IMR-90 (cell line): ENCODE measurements at regions not wholly inside any gene's neighbourhood (a gene's known extent, or its start where the extent isn't known, plus 50 kb on each side); places are given as distances from the start of the nearest gene placed in this dataset. TPM values are rescaled to one million over a fixed set of nuclear protein-coding genes. Genes with fewer than 3 reads are reported as not detected.

ENCODE experiments used
- ATAC-seq: fragments of 200-7000 bp; cut with Tn5 transposase; 2 replicates; pipeline ENCODE4 v1.9.1; 2020; ENCODE audit warnings: low read depth, mild to moderate bottlenecking, moderate library complexity
- BruUV-seq: library from RNA; stranded (reverse); fragments of 400-500 nt; replicated peaks from 2 replicates; lab custom pipeline; 2021; lab: Mats Ljungman, UMichigan
- CTCF ChIA-PET: fragments of 300-600 bp; formaldehyde crosslinking; extraction: SDS; loops from one replicate; lab custom pipeline; 2021; ENCODE audit warnings: antibody characterized with exemption; lab: Yijun Ruan, JAX
- POLR2A ChIA-PET: fragments of 300-600 bp; sonication (Branson Sonifier 250); formaldehyde crosslinking; loops from one replicate; lab custom pipeline; 2022; ENCODE audit warnings: antibody characterized with exemption; ENCODE audit not compliant: unreplicated experiment; lab: Charles Lee
- DNase-seq: peaks from one replicate; pipeline ENCODE4 v3.0.0; 2013
- H2AFZ ChIP-seq: replicated peaks from 2 replicates; pipeline ENCODE3; 2013; ENCODE audit warnings: low read length, mild to moderate bottlenecking; ENCODE audit not compliant: poor library complexity
- H2AK5ac ChIP-seq: 2 replicates; pipeline ENCODE4 v1.6.1; 2013; ENCODE audit warnings: low read depth, low read length, inconsistent platforms
- H2AK9ac ChIP-seq: replicated peaks from 2 replicates; pipeline ENCODE3; 2013; ENCODE audit warnings: mild to moderate bottlenecking, low read depth, low read length, moderate library complexity; ENCODE audit not compliant: poor library complexity
- H2BK120ac ChIP-seq: 2 replicates; pipeline ENCODE4 v1.6.1; 2013; ENCODE audit warnings: low read depth, low read length, inconsistent platforms
- H2BK15ac ChIP-seq: 3 replicates; pipeline ENCODE4 v1.6.1; 2013; ENCODE audit warnings: low read depth, low read length, inconsistent platforms
- H2BK20ac ChIP-seq: 2 replicates; pipeline ENCODE4 v1.6.1; 2013; ENCODE audit warnings: low read depth, mild to moderate bottlenecking, inconsistent platforms, low read length, moderate library complexity
- H2BK5ac ChIP-seq: 2 replicates; pipeline ENCODE4 v1.6.1; 2013; ENCODE audit warnings: mild to moderate bottlenecking, low read depth, low read length, inconsistent platforms; ENCODE audit not compliant: poor library complexity, severe bottlenecking
- H3K14ac ChIP-seq: replicated peaks from 2 replicates; pipeline ENCODE4 v1.6.1; 2013; ENCODE audit warnings: low read depth, low read length, inconsistent platforms
- H3K18ac ChIP-seq: 2 replicates; pipeline ENCODE4 v1.6.1; 2013; ENCODE audit warnings: low read depth, low read length, control low read depth
- H3K23ac ChIP-seq: 2 replicates; pipeline ENCODE4 v1.6.1; 2013; ENCODE audit warnings: low read depth, low read length, inconsistent platforms
- H3K27ac ChIP-seq: 2 replicates; pipeline ENCODE4 v1.5.1; 2013; ENCODE audit warnings: mild to moderate bottlenecking, control low read depth, low read length; ENCODE audit not compliant: insufficient read depth
- H3K27me3 ChIP-seq: 2 replicates; pipeline ENCODE4 v1.6.1; 2013; ENCODE audit warnings: low read length; ENCODE audit not compliant: control insufficient read depth, insufficient read depth
- H3K36me3 ChIP-seq: 2 replicates; pipeline ENCODE4 v1.6.1; 2013; ENCODE audit warnings: low read length, mixed read lengths; ENCODE audit not compliant: control insufficient read depth, insufficient read depth
- H3K4ac ChIP-seq: 2 replicates; pipeline ENCODE4 v1.6.1; 2013; ENCODE audit warnings: low read depth, low read length, inconsistent platforms
- H3K4me1 ChIP-seq: 2 replicates; pipeline ENCODE4 v1.6.1; 2013; ENCODE audit warnings: low read length, mixed read lengths; ENCODE audit not compliant: control insufficient read depth, insufficient read depth
- H3K4me2 ChIP-seq: 2 replicates; pipeline ENCODE4 v1.6.1; 2013; ENCODE audit warnings: low read depth, mild to moderate bottlenecking, control low read depth, low read length, moderate library complexity
- H3K4me3 ChIP-seq: 2 replicates; pipeline ENCODE4 v1.5.1; 2013; ENCODE audit warnings: low read depth, mild to moderate bottlenecking, control low read depth, low read length, moderate library complexity; ENCODE audit not compliant: insufficient read depth
- H3K56ac ChIP-seq: 2 replicates; pipeline ENCODE4 v1.6.1; 2013; ENCODE audit warnings: low read length, inconsistent platforms; ENCODE audit not compliant: insufficient read depth; ENCODE audit errors: extremely low read depth
- H3K79me1 ChIP-seq, 2 experiments: 2 replicates each; pipeline ENCODE4 v1.6.1; 2013; ENCODE audit warnings: low read length in 2 of 2, inconsistent platforms in 1 of 2, low read depth in 1 of 2
- H3K9ac ChIP-seq: 2 replicates; pipeline ENCODE4 v1.6.1; 2013; ENCODE audit warnings: low read depth, low read length, control low read depth
- H3K9me1 ChIP-seq: 2 replicates; pipeline ENCODE4 v1.6.1; 2013; ENCODE audit warnings: low read length, inconsistent platforms; ENCODE audit not compliant: insufficient read depth
- H3K9me3 ChIP-seq: 2 replicates; pipeline ENCODE4 v1.6.1; 2013; ENCODE audit warnings: low read length; ENCODE audit not compliant: control insufficient read depth, insufficient read depth
- H4K20me1 ChIP-seq: 2 replicates; pipeline ENCODE4 v1.6.1; 2013; ENCODE audit warnings: low read length, inconsistent platforms; ENCODE audit not compliant: insufficient read depth
- H4K5ac ChIP-seq: 2 replicates; pipeline ENCODE4 v1.6.1; 2013; ENCODE audit warnings: mild to moderate bottlenecking, low read depth, low read length, control low read depth
- H4K8ac ChIP-seq, 2 experiments: 2 replicates each; pipeline ENCODE4 v1.6.1; 2013; ENCODE audit warnings: low read depth in 2 of 2, low read length in 2 of 2, control low read depth in 1 of 2, inconsistent platforms in 1 of 2
- H4K91ac ChIP-seq: 2 replicates; pipeline ENCODE4 v1.6.1; 2013; ENCODE audit warnings: low read depth, low read length, inconsistent platforms; ENCODE audit not compliant: insufficient read depth
- BHLHE40 ChIP-seq: fragments of 150-350 bp; IDR thresholded peaks from 2 replicates; pipeline ENCODE4 v1.6.1; 2016; ENCODE audit warnings: mild to moderate bottlenecking, low read depth, low read length
- FOS ChIP-seq: fragments of 150-350 bp; IDR thresholded peaks from 2 replicates; pipeline ENCODE4 v1.6.1; 2016; ENCODE audit warnings: low read depth, low read length
- MAZ ChIP-seq: IDR thresholded peaks from 2 replicates; pipeline ENCODE4 v1.6.1; 2012; ENCODE audit warnings: low read depth, mild to moderate bottlenecking, low read length, improper control_type of control experiment, moderate library complexity, borderline replicate concordance
- MXI1 ChIP-seq: IDR thresholded peaks from 2 replicates; pipeline ENCODE4 v1.6.1; 2012; ENCODE audit warnings: low read depth, mild to moderate bottlenecking, low read length, moderate library complexity, borderline replicate concordance
- POLR2A ChIP-seq: IDR thresholded peaks from 2 replicates; pipeline ENCODE4 v1.6.1; 2012; ENCODE audit warnings: mild to moderate bottlenecking, low read depth, low read length
- RAD21 ChIP-seq: IDR thresholded peaks from 2 replicates; pipeline ENCODE4 v1.6.1; 2012; ENCODE audit warnings: low read length, improper control_type of control experiment
- RCOR1 ChIP-seq: IDR thresholded peaks from 2 replicates; pipeline ENCODE4 v1.6.1; 2012; ENCODE audit warnings: mild to moderate bottlenecking, low read length, improper control_type of control experiment; ENCODE audit not compliant: insufficient replicate concordance
- SMC3 ChIP-seq: fragments of 150-350 bp; IDR thresholded peaks from 2 replicates; pipeline ENCODE4 v1.6.1; 2016; ENCODE audit warnings: low read depth, mild to moderate bottlenecking, antibody characterized with exemption, low read length, moderate library complexity
- dilution Hi-C: fragments of 300-500 bp; cut with HindIII; formaldehyde crosslinking; loops from one replicate; pipeline ENCODE4 v1.14.3; 2018; ENCODE audit warnings: low sequenced_read_pairs; ENCODE audit not compliant: unreplicated experiment
- in situ Hi-C: fragments of 300-500 bp; cut with MboI; formaldehyde crosslinking; loops from 3 replicates; pipeline ENCODE4 v1.14.3; 2019; ENCODE audit warnings: low sequenced_read_pairs, inconsistent platforms, mixed read lengths
- intact Hi-C: fragments of 100-400 bp; cut with micrococcal nuclease; formaldehyde crosslinking; loops from 2 replicates; pipeline ENCODE4 v1.10.0; 2022
- microRNA-seq, 2 experiments: library from miRNA; stranded (forward) in 1 of 2; unstranded in 1 of 2; fragments of 10-50 nt in 1 of 2; fragments of <30 nt in 1 of 2; gene quantifications in 1 of 2; microRNA quantifications in 1 of 2; one replicate each; pipeline versions ENCODE3 to v1.1.0; 2013 to 2020; ENCODE audit not compliant: insufficient read depth in 1 of 2, insufficient read length in 1 of 2, unreplicated experiment in 1 of 2
- small RNA-seq, 5 experiments: library from RNA; depleted of rRNA; stranded (forward); fragments of <200 nt; gene quantifications; one replicate each; pipeline ENCODE3, GENCODE V24; 2012
- TF ChIP-seq, protein P1 (sequence below): fragments of 150-350 bp; IDR thresholded peaks from 2 replicates; pipeline ENCODE4 v1.6.1; 2017; ENCODE audit warnings: mild to moderate bottlenecking, antibody characterized with exemption, low read length, low read depth

- no peak overlapping the region for H2BK5ac ChIP-seq
- H4K20me1 ChIP-seq: no peaks in the 10 kb centered on the region
- H2BK15ac ChIP-seq: 0 out of 3 replicates have a peak overlapping the region, but pooled peaks have one; percentile 11
- no peaks in the 10 kb centered on the region for H3K27me3 ChIP-seq
- H3K9me1 ChIP-seq: no peaks in the 10 kb centered on the region
- H3K36me3 ChIP-seq: no peaks in the 10 kb centered on the region
- no peak overlapping the region for H2AFZ ChIP-seq
- H4K5ac ChIP-seq: peak overlapping the region; percentile 64; the same call in 1 of the 2 replicates
- H2AK5ac ChIP-seq: 0 out of 2 replicates have a peak overlapping the region, but pooled peaks have one; percentile 0
- no TSS peak for BruUV-seq
- POLR2A ChIA-PET: no interaction called here
- no peak overlapping the region for H4K91ac ChIP-seq
- no peak overlapping the region; the same call in 1 of the 2 replicates for H2BK20ac ChIP-seq
- H2AK9ac ChIP-seq: no peak overlapping the region
- no peaks in the 10 kb centered on the region for H3K79me1 ChIP-seq
- no peak overlapping the region for H3K27ac ChIP-seq
- CTCF ChIA-PET: no interaction called here
- no peak overlapping the region for H3K23ac ChIP-seq
- H3K4me1 ChIP-seq: peaks cover 6% of the 10 kb centered on the region; the same call in 1 of the 2 replicates
- no peak overlapping the region for H3K56ac ChIP-seq
- H3K9ac ChIP-seq: no peak overlapping the region
- intact Hi-C loops (no loop called here), in situ Hi-C loops (no loop called here), dilution Hi-C loops (no loop called here)
- no peaks in the 10 kb centered on the region for H3K9me3 ChIP-seq
- H4K8ac ChIP-seq: no peak overlapping the region; a peak in 1 of 4 replicates
- no peak overlapping the region for H3K4ac ChIP-seq
- H3K14ac ChIP-seq: no peak overlapping the region
- DNase-seq: no peak
- H3K4me2 ChIP-seq: no peak overlapping the region
- no peak overlapping the region for H3K4me3 ChIP-seq
- peak overlapping the region; percentile 80; the same call in 1 of the 2 replicates for H3K18ac ChIP-seq
- TF ChIP-seq, protein P1, sequence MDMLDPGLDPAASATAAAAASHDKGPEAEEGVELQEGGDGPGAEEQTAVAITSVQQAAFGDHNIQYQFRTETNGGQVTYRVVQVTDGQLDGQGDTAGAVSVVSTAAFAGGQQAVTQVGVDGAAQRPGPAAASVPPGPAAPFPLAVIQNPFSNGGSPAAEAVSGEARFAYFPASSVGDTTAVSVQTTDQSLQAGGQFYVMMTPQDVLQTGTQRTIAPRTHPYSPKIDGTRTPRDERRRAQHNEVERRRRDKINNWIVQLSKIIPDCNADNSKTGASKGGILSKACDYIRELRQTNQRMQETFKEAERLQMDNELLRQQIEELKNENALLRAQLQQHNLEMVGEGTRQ: no peak
- TF ChIP-seq SMC3: no peak
- no peak for TF ChIP-seq MXI1
- TF ChIP-seq BHLHE40: no peak
- TF ChIP-seq MAZ: no peak
- no peak for TF ChIP-seq FOS
- no peak for TF ChIP-seq RCOR1
- TF ChIP-seq POLR2A: no peak
- TF ChIP-seq RAD21: no peak
- H2BK120ac ChIP-seq: no peak overlapping the region
- ATAC-seq: no peak
These were observed 50.7 kb upstream of the ELL2 start for GRCh38 chr5:96012399-96012798.

Small RNA genes in the stretch of these regions (microRNA-seq; reads per million reads assigned to microRNA genes)
- 1.0 to 1.5 reads per million in 2 experiments for gene MIR583 (ENCODE audit: insufficient read depth in 1 of 2, insufficient read length in 1 of 2, unreplicated experiment in 1 of 2)
- not detected for gene RNU6-524P (ENCODE audit: insufficient read depth, insufficient read length)

Small RNA genes in the stretch of these regions (small RNA-seq; reads per million reads assigned to genes)
- gene MIR583 (0 to 2.6 (median 0.28) reads per million in 5 experiments), gene RNU6-524P (0 reads per million in 5 experiments)
